IMR-90 (cell line): ENCODE measurements at regions not wholly inside any gene's neighbourhood (a gene's known extent, or its start where the extent isn't known, plus 50 kb on each side); places are given as distances from the start of the nearest gene placed in this dataset.

ENCODE experiments used
- ATAC-seq: fragments of 200-7000 bp; cut with Tn5 transposase; 2 replicates; pipeline ENCODE4 v1.9.1; 2020; ENCODE audit warnings: low read depth, mild to moderate bottlenecking, moderate library complexity
- BruUV-seq: library from RNA; stranded (reverse); fragments of 400-500 nt; replicated peaks from 2 replicates; lab custom pipeline; 2021; lab: Mats Ljungman, UMichigan
- CTCF ChIA-PET: fragments of 300-600 bp; formaldehyde crosslinking; extraction: SDS; loops from one replicate; lab custom pipeline; 2021; ENCODE audit warnings: antibody characterized with exemption; lab: Yijun Ruan, JAX
- POLR2A ChIA-PET: fragments of 300-600 bp; sonication (Branson Sonifier 250); formaldehyde crosslinking; loops from one replicate; lab custom pipeline; 2022; ENCODE audit warnings: antibody characterized with exemption; ENCODE audit not compliant: unreplicated experiment; lab: Charles Lee
- DNase-seq: peaks from one replicate; pipeline ENCODE4 v3.0.0; 2013
- H2AFZ ChIP-seq: replicated peaks from 2 replicates; pipeline ENCODE3; 2013; ENCODE audit warnings: low read length, mild to moderate bottlenecking; ENCODE audit not compliant: poor library complexity
- H2AK5ac ChIP-seq: 2 replicates; pipeline ENCODE4 v1.6.1; 2013; ENCODE audit warnings: low read depth, low read length, inconsistent platforms
- H2AK9ac ChIP-seq: replicated peaks from 2 replicates; pipeline ENCODE3; 2013; ENCODE audit warnings: mild to moderate bottlenecking, low read depth, low read length, moderate library complexity; ENCODE audit not compliant: poor library complexity
- H2BK120ac ChIP-seq: 2 replicates; pipeline ENCODE4 v1.6.1; 2013; ENCODE audit warnings: low read depth, low read length, inconsistent platforms
- H2BK15ac ChIP-seq: 3 replicates; pipeline ENCODE4 v1.6.1; 2013; ENCODE audit warnings: low read depth, low read length, inconsistent platforms
- H2BK20ac ChIP-seq: 2 replicates; pipeline ENCODE4 v1.6.1; 2013; ENCODE audit warnings: low read depth, mild to moderate bottlenecking, inconsistent platforms, low read length, moderate library complexity
- H2BK5ac ChIP-seq: 2 replicates; pipeline ENCODE4 v1.6.1; 2013; ENCODE audit warnings: mild to moderate bottlenecking, low read depth, low read length, inconsistent platforms; ENCODE audit not compliant: poor library complexity, severe bottlenecking
- H3K14ac ChIP-seq: replicated peaks from 2 replicates; pipeline ENCODE4 v1.6.1; 2013; ENCODE audit warnings: low read depth, low read length, inconsistent platforms
- H3K18ac ChIP-seq: 2 replicates; pipeline ENCODE4 v1.6.1; 2013; ENCODE audit warnings: low read depth, low read length, control low read depth
- H3K23ac ChIP-seq: 2 replicates; pipeline ENCODE4 v1.6.1; 2013; ENCODE audit warnings: low read depth, low read length, inconsistent platforms
- H3K27ac ChIP-seq: 2 replicates; pipeline ENCODE4 v1.5.1; 2013; ENCODE audit warnings: mild to moderate bottlenecking, control low read depth, low read length; ENCODE audit not compliant: insufficient read depth
- H3K27me3 ChIP-seq: 2 replicates; pipeline ENCODE4 v1.6.1; 2013; ENCODE audit warnings: low read length; ENCODE audit not compliant: control insufficient read depth, insufficient read depth
- H3K36me3 ChIP-seq: 2 replicates; pipeline ENCODE4 v1.6.1; 2013; ENCODE audit warnings: low read length, mixed read lengths; ENCODE audit not compliant: control insufficient read depth, insufficient read depth
- H3K4ac ChIP-seq: 2 replicates; pipeline ENCODE4 v1.6.1; 2013; ENCODE audit warnings: low read depth, low read length, inconsistent platforms
- H3K4me1 ChIP-seq: 2 replicates; pipeline ENCODE4 v1.6.1; 2013; ENCODE audit warnings: low read length, mixed read lengths; ENCODE audit not compliant: control insufficient read depth, insufficient read depth
- H3K4me2 ChIP-seq: 2 replicates; pipeline ENCODE4 v1.6.1; 2013; ENCODE audit warnings: low read depth, mild to moderate bottlenecking, control low read depth, low read length, moderate library complexity
- H3K4me3 ChIP-seq: 2 replicates; pipeline ENCODE4 v1.5.1; 2013; ENCODE audit warnings: low read depth, mild to moderate bottlenecking, control low read depth, low read length, moderate library complexity; ENCODE audit not compliant: insufficient read depth
- H3K56ac ChIP-seq: 2 replicates; pipeline ENCODE4 v1.6.1; 2013; ENCODE audit warnings: low read length, inconsistent platforms; ENCODE audit not compliant: insufficient read depth; ENCODE audit errors: extremely low read depth
- H3K79me1 ChIP-seq, 2 experiments: 2 replicates each; pipeline ENCODE4 v1.6.1; 2013; ENCODE audit warnings: low read length in 2 of 2, inconsistent platforms in 1 of 2, low read depth in 1 of 2
- H3K9ac ChIP-seq: 2 replicates; pipeline ENCODE4 v1.6.1; 2013; ENCODE audit warnings: low read depth, low read length, control low read depth
- H3K9me1 ChIP-seq: 2 replicates; pipeline ENCODE4 v1.6.1; 2013; ENCODE audit warnings: low read length, inconsistent platforms; ENCODE audit not compliant: insufficient read depth
- H3K9me3 ChIP-seq: 2 replicates; pipeline ENCODE4 v1.6.1; 2013; ENCODE audit warnings: low read length; ENCODE audit not compliant: control insufficient read depth, insufficient read depth
- H4K20me1 ChIP-seq: 2 replicates; pipeline ENCODE4 v1.6.1; 2013; ENCODE audit warnings: low read length, inconsistent platforms; ENCODE audit not compliant: insufficient read depth
- H4K5ac ChIP-seq: 2 replicates; pipeline ENCODE4 v1.6.1; 2013; ENCODE audit warnings: mild to moderate bottlenecking, low read depth, low read length, control low read depth
- H4K8ac ChIP-seq, 2 experiments: 2 replicates each; pipeline ENCODE4 v1.6.1; 2013; ENCODE audit warnings: low read depth in 2 of 2, low read length in 2 of 2, control low read depth in 1 of 2, inconsistent platforms in 1 of 2
- H4K91ac ChIP-seq: 2 replicates; pipeline ENCODE4 v1.6.1; 2013; ENCODE audit warnings: low read depth, low read length, inconsistent platforms; ENCODE audit not compliant: insufficient read depth
- BHLHE40 ChIP-seq: fragments of 150-350 bp; IDR thresholded peaks from 2 replicates; pipeline ENCODE4 v1.6.1; 2016; ENCODE audit warnings: mild to moderate bottlenecking, low read depth, low read length
- CEBPB ChIP-seq: IDR thresholded peaks from 2 replicates; pipeline ENCODE4 v1.6.1; 2012; ENCODE audit warnings: low read depth, low read length, improper control_type of control experiment
- CHD1 ChIP-seq: IDR thresholded peaks from 2 replicates; pipeline ENCODE4 v1.6.1; 2012; ENCODE audit warnings: low read depth, low read length, improper control_type of control experiment
- FOS ChIP-seq: fragments of 150-350 bp; IDR thresholded peaks from 2 replicates; pipeline ENCODE4 v1.6.1; 2016; ENCODE audit warnings: low read depth, low read length
- MAFK ChIP-seq: IDR thresholded peaks from 2 replicates; pipeline ENCODE4 v1.6.1; 2012; ENCODE audit warnings: low read depth, low read length, improper control_type of control experiment
- MAZ ChIP-seq: IDR thresholded peaks from 2 replicates; pipeline ENCODE4 v1.6.1; 2012; ENCODE audit warnings: low read depth, mild to moderate bottlenecking, low read length, improper control_type of control experiment, moderate library complexity, borderline replicate concordance
- MXI1 ChIP-seq: IDR thresholded peaks from 2 replicates; pipeline ENCODE4 v1.6.1; 2012; ENCODE audit warnings: low read depth, mild to moderate bottlenecking, low read length, moderate library complexity, borderline replicate concordance
- NFE2L2 ChIP-seq: fragments of 150-350 bp; IDR thresholded peaks from 2 replicates; pipeline ENCODE4 v1.6.1; 2016; ENCODE audit warnings: low read depth, mild to moderate bottlenecking, low read length
- POLR2A ChIP-seq: IDR thresholded peaks from 2 replicates; pipeline ENCODE4 v1.6.1; 2012; ENCODE audit warnings: mild to moderate bottlenecking, low read depth, low read length
- RAD21 ChIP-seq: IDR thresholded peaks from 2 replicates; pipeline ENCODE4 v1.6.1; 2012; ENCODE audit warnings: low read length, improper control_type of control experiment
- RCOR1 ChIP-seq: IDR thresholded peaks from 2 replicates; pipeline ENCODE4 v1.6.1; 2012; ENCODE audit warnings: mild to moderate bottlenecking, low read length, improper control_type of control experiment; ENCODE audit not compliant: insufficient replicate concordance
- RFX5 ChIP-seq: IDR thresholded peaks from 2 replicates; pipeline ENCODE4 v1.8.0; 2012; ENCODE audit warnings: low read depth, mild to moderate bottlenecking, low read length, moderate library complexity
- SMC3 ChIP-seq: fragments of 150-350 bp; IDR thresholded peaks from 2 replicates; pipeline ENCODE4 v1.6.1; 2016; ENCODE audit warnings: low read depth, mild to moderate bottlenecking, antibody characterized with exemption, low read length, moderate library complexity
- USF2 ChIP-seq: fragments of 150-350 bp; IDR thresholded peaks from 2 replicates; pipeline ENCODE4 v1.6.1; 2017; ENCODE audit warnings: mild to moderate bottlenecking, antibody characterized with exemption, low read length, low read depth
- WGBS, 2 experiments: methylation state at CpG; one replicate each; pipeline versions ENCODE4 v1.1.5 to v1.1.7; 2013; ENCODE audit warnings: missing lambda C conversion rate in 2 of 2; ENCODE audit not compliant: insufficient read length in 1 of 2; ENCODE audit errors: extremely low coverage in 2 of 2; 5-methylcytosine and 5-hydroxymethylcytosine counted together
- dilution Hi-C: fragments of 300-500 bp; cut with HindIII; formaldehyde crosslinking; loops from one replicate; pipeline ENCODE4 v1.14.3; 2018; ENCODE audit warnings: low sequenced_read_pairs; ENCODE audit not compliant: unreplicated experiment
- in situ Hi-C: fragments of 300-500 bp; cut with MboI; formaldehyde crosslinking; loops from 3 replicates; pipeline ENCODE4 v1.14.3; 2019; ENCODE audit warnings: low sequenced_read_pairs, inconsistent platforms, mixed read lengths
- intact Hi-C: fragments of 100-400 bp; cut with micrococcal nuclease; formaldehyde crosslinking; loops from 2 replicates; pipeline ENCODE4 v1.10.0; 2022
- TF ChIP-seq, protein P1 (sequence below): fragments of 150-350 bp; IDR thresholded peaks from 2 replicates; pipeline ENCODE4 v1.6.1; 2016; ENCODE audit warnings: low read depth, mild to moderate bottlenecking, low read length, moderate library complexity, borderline replicate concordance
- TF ChIP-seq, protein P2 (sequence below): conservative IDR thresholded peaks from 2 replicates; pipeline ENCODE4 v1.5.1; 2012; ENCODE audit warnings: mild to moderate bottlenecking, low read depth, low read length, improper control_type of control experiment

DNA sequence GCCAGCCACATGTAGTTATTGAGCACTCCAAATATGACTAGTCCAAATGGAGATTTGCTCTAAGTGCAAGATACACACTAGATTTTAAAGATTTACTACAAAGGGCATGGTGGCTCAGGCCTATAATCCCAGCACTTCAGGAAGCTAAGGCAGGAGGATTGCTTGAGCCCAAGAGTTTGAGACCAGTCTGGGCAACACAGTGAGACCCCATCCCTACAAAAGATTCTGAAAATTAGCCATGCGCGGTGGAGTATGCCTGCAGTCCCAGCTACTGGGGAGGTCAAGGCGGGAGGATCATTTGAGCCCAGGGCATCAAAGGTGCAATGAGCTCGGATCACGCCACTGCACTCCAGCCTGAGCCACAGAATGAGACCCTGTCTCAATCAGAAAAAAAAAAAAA lies 93.5 kb upstream of the HNRNPA3 start:
- Histone ChIP-seq H3K56ac (no peak overlapping the region), H2BK120ac (no peak overlapping the region), H2BK5ac (no peak overlapping the region), H4K91ac (no peak overlapping the region), H3K4ac (no peak overlapping the region), H3K27ac (no peak overlapping the region), H3K23ac (no peak overlapping the region), H3K14ac (no peak overlapping the region), H3K4me1 (no peaks in the 10 kb centered on the region), H3K18ac (no peak overlapping the region), H2BK15ac (no peak overlapping the region), H4K8ac (no peak overlapping the region), H3K9me3 (no peaks in the 10 kb centered on the region), H3K9me1 (no peaks in the 10 kb centered on the region), H2AK9ac (no peak overlapping the region), H3K79me1 (no peaks in the 10 kb centered on the region), H3K36me3 (no peaks in the 10 kb centered on the region), H4K5ac (no peak overlapping the region), H2AFZ (no peak overlapping the region), H2BK20ac (no peak overlapping the region), H3K9ac (no peak overlapping the region), H2AK5ac (no peak overlapping the region), H3K27me3 (no peaks in the 10 kb centered on the region), H3K4me3 (no peak overlapping the region), H3K4me2 (no peak overlapping the region), H4K20me1 (no peaks in the 10 kb centered on the region)
- TF ChIP-seq CEBPB, result no peak
- no peak for TF ChIP-seq RAD21
- TF ChIP-seq MAFK, result no peak
- TF ChIP-seq, protein P1, sequence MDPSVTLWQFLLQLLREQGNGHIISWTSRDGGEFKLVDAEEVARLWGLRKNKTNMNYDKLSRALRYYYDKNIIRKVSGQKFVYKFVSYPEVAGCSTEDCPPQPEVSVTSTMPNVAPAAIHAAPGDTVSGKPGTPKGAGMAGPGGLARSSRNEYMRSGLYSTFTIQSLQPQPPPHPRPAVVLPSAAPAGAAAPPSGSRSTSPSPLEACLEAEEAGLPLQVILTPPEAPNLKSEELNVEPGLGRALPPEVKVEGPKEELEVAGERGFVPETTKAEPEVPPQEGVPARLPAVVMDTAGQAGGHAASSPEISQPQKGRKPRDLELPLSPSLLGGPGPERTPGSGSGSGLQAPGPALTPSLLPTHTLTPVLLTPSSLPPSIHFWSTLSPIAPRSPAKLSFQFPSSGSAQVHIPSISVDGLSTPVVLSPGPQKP, result no peak
- no peak for TF ChIP-seq FOS
- no peak for TF ChIP-seq CHD1
- TF ChIP-seq POLR2A, result no peak
- no peak for TF ChIP-seq SMC3
- TF ChIP-seq RFX5, result no peak
- TF ChIP-seq MAZ, result no peak
- no peak for TF ChIP-seq RCOR1
- TF ChIP-seq MXI1, result no peak
- no peak for TF ChIP-seq USF2
- TF ChIP-seq, protein P2, sequence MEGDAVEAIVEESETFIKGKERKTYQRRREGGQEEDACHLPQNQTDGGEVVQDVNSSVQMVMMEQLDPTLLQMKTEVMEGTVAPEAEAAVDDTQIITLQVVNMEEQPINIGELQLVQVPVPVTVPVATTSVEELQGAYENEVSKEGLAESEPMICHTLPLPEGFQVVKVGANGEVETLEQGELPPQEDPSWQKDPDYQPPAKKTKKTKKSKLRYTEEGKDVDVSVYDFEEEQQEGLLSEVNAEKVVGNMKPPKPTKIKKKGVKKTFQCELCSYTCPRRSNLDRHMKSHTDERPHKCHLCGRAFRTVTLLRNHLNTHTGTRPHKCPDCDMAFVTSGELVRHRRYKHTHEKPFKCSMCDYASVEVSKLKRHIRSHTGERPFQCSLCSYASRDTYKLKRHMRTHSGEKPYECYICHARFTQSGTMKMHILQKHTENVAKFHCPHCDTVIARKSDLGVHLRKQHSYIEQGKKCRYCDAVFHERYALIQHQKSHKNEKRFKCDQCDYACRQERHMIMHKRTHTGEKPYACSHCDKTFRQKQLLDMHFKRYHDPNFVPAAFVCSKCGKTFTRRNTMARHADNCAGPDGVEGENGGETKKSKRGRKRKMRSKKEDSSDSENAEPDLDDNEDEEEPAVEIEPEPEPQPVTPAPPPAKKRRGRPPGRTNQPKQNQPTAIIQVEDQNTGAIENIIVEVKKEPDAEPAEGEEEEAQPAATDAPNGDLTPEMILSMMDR, result no peak
- no peak for TF ChIP-seq BHLHE40
- no peak for TF ChIP-seq NFE2L2
- ATAC-seq (no peak), DNase-seq (no peak)
- in situ Hi-C loops (no loop called here), dilution Hi-C loops (no loop called here), intact Hi-C loops (no loop called here)
- CTCF ChIA-PET, result interaction anchor here (0.6 kb wide), 1 partner anchor 105 kb away, joined by 3 read pairs; no protein-coding TSS in a partner anchor
- BruUV-seq, result no TSS peak
- POLR2A ChIA-PET, result no interaction called here
- WGBS, 2 experiments, result no CpG with 5 or more reads among the region's 5 CpGs
